Glutamatergic neuron (in vitro differentiated cells): ENCODE measurements at regions not wholly inside any gene's neighbourhood (a gene's known extent, or its start where the extent isn't known, plus 50 kb on each side); places are given as distances from the start of the nearest gene placed in this dataset.

ENCODE experiments used
- DNase-seq: peaks from one replicate; pipeline ENCODE4 v3.0.0; 2022
- H3K27ac Mint-ChIP-seq: one replicate; pipeline ENCODE4 v1.8.0; 2020; ENCODE audit warnings: mild to moderate bottlenecking, mixed read lengths, inconsistent platforms; ENCODE audit not compliant: unreplicated experiment
- H3K27me3 Mint-ChIP-seq: one replicate; pipeline ENCODE4 v1.8.0; 2020; ENCODE audit warnings: mild to moderate bottlenecking, moderate library complexity, mixed read lengths, inconsistent platforms; ENCODE audit not compliant: unreplicated experiment
- H3K36me3 Mint-ChIP-seq: one replicate; pipeline ENCODE4 v1.8.0; 2020; ENCODE audit warnings: mild to moderate bottlenecking, mixed read lengths, inconsistent platforms; ENCODE audit not compliant: unreplicated experiment
- H3K4me1 Mint-ChIP-seq: one replicate; pipeline ENCODE4 v1.8.0; 2020; ENCODE audit warnings: mild to moderate bottlenecking, low read depth, mixed read lengths, inconsistent platforms; ENCODE audit not compliant: unreplicated experiment
- H3K4me3 Mint-ChIP-seq: one replicate; pipeline ENCODE4 v1.8.0; 2020; ENCODE audit warnings: mild to moderate bottlenecking, mixed read lengths, inconsistent platforms; ENCODE audit not compliant: unreplicated experiment
- H3K9me3 Mint-ChIP-seq: one replicate; pipeline ENCODE4 v1.8.0; 2020; ENCODE audit warnings: mild to moderate bottlenecking, moderate library complexity, mixed read lengths, inconsistent platforms; ENCODE audit not compliant: unreplicated experiment
- TF ChIP-seq, protein P1 (sequence below): fragments of 200-600 bp; sonication (generic); IDR thresholded peaks from one replicate; pipeline ENCODE4 v1.5.0; 2021; ENCODE audit not compliant: partially characterized antibody, unreplicated experiment

DNA sequence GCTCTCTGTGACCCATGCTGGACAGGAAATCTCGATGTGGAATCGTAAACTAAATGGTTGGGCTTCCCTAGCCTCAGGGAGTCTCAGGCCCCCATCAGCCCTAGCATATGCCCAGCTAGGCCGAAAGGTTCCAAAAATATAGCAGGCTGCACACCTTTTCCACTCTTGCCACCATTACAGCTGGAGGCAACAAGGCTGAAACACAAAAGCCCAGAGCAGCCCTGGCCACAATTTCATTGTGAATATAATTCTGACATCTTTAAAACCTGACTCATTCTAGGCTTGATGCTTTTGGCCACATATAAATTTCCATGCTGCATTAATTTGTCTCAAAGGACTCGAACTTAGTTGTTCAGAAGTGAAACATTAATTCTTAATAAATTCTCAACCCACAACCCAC is 382.2 kb downstream of the GRIN2B start:
- DNase-seq, result no peak
- no peaks in the 10 kb centered on the region for H3K27me3 Mint-ChIP-seq
- no peaks in the 10 kb centered on the region for H3K36me3 Mint-ChIP-seq
- peaks cover 1% of the 10 kb centered on the region for H3K9me3 Mint-ChIP-seq
- H3K4me3 Mint-ChIP-seq, result no peak overlapping the region
- H3K4me1 Mint-ChIP-seq, result no peaks in the 10 kb centered on the region
- H3K27ac Mint-ChIP-seq, result no peak overlapping the region
- TF ChIP-seq, protein P1, sequence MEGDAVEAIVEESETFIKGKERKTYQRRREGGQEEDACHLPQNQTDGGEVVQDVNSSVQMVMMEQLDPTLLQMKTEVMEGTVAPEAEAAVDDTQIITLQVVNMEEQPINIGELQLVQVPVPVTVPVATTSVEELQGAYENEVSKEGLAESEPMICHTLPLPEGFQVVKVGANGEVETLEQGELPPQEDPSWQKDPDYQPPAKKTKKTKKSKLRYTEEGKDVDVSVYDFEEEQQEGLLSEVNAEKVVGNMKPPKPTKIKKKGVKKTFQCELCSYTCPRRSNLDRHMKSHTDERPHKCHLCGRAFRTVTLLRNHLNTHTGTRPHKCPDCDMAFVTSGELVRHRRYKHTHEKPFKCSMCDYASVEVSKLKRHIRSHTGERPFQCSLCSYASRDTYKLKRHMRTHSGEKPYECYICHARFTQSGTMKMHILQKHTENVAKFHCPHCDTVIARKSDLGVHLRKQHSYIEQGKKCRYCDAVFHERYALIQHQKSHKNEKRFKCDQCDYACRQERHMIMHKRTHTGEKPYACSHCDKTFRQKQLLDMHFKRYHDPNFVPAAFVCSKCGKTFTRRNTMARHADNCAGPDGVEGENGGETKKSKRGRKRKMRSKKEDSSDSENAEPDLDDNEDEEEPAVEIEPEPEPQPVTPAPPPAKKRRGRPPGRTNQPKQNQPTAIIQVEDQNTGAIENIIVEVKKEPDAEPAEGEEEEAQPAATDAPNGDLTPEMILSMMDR, result no peak

DNA sequence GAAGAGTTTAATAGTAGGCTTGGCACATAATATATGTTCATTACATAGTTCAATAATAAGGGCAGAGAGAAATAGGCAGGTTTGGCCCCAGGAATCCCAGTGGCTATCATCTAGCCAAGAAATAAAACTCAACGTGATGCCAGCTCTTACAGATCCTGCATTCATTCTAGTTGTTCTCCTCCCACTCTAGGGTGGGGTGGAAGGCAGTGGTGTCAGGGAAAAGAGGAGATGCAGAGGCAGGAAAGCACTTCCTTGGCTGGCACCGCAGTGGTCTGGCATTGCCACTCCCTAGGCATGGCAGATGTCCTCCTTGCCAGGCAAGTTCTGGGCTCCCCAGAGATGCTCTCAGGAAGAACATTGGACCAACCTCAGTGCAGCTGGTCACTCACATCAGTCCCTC is 383.6 kb downstream of the GRIN2B start:
- Mint-ChIP-seq H3K4me3 (no peak overlapping the region), H3K36me3 (no peaks in the 10 kb centered on the region)
- no peak for DNase-seq

DNA sequence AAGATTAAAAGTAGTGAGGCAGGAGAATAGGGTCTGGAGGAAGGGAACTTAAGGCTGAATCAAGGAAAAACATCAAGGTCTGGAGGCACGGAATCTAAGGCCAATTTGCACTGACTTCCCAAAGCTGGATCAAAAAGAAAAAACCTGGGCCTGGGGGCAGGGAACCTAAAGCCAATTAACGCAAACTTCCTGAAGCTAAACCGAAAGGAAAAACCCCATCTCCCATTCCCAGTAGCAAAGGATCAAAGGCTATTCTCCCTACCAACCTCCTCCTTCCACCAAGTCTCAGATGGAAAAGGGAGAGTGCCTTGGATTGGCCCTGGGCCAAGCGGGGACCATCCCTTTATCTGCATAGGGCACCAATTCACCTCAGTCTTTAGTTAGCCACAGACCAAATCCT is 384.2 kb downstream of the GRIN2B start:
- Mint-ChIP-seq H3K36me3 (no peaks in the 10 kb centered on the region), H3K27ac (no peak overlapping the region), H3K27me3 (peaks cover under 1% of the 10 kb centered on the region), H3K4me3 (no peak overlapping the region), H3K9me3 (peaks cover 4% of the 10 kb centered on the region), H3K4me1 (no peaks in the 10 kb centered on the region)
- TF ChIP-seq, protein P1, result no peak
- no peak for DNase-seq

More for the DNA sequence above, 383.6 kb downstream of the GRIN2B start:
- H3K4me1 Mint-ChIP-seq, result no peaks in the 10 kb centered on the region
- no peaks in the 10 kb centered on the region for H3K27me3 Mint-ChIP-seq
- no peak overlapping the region for H3K27ac Mint-ChIP-seq
- TF ChIP-seq, protein P1, result no peak
- H3K9me3 Mint-ChIP-seq, result peaks cover 4% of the 10 kb centered on the region

DNA sequence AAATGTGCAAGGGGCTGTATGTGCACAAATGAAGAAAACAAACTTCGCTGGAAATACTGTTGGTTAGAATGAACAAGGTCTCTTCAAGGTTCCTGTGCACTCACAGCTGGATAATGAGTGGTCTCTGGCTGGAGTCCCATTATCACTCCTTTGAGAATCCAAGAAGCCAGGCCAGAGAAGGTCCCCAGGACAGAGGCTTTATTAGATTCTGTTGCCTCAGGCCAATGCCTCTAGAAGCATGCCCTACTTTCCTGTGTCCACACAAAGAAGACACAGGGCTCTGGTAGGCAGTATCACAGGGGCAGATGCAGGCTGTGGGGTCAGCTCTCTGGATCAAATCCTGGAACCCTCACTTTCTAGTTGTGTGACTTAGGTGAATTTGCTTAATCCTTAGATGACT is 384.7 kb downstream of the GRIN2B start:
- TF ChIP-seq, protein P1, result no peak
- Mint-ChIP-seq H3K36me3 (no peaks in the 10 kb centered on the region), H3K4me3 (no peak overlapping the region), H3K27me3 (peaks cover 3% of the 10 kb centered on the region), H3K27ac (no peak overlapping the region), H3K4me1 (no peaks in the 10 kb centered on the region), H3K9me3 (peaks cover 4% of the 10 kb centered on the region)
- no peak for DNase-seq

DNA sequence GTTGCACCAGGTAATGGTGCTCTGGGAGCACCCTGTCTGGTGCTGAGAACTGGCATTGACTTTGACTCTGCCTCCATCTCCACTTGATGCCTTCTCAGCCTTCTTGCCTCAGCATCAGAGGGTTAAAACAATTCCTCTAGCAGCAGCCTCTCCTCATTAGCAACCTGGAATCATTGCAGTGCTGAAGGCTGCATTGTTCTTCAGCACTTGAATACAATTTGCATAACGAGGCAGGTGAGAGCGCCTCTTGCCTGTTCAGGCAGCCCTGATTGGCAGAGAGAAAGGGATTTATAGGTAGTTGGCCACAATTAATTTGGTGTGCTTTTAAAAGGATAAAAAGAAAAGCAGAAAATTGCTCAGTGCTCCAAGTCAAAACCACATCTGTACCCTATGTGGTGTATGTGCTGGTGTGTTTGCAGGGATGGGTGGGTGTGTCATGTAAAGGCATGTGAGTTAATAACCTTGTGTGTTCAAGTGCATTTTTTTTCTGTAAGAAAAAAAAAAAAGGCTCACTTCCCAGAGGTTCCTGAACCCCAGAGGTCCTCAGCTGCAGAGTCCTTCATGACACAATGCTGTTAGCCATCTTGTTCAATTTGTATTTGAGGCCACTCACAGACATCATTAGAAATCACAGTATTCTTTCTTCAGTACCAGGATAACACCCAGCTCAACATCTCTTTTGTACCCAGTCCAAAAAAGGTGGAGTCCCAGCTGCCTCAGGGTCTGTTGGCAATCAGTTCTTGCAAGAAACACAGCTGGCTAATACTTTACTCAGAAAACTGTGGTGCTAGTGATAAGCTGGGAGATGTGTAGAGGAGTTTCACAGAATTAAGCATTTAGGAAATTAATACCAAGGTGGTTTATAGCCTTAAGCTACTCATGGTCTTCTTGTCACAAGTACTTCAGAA is 385.6 kb downstream of the GRIN2B start:
- H3K9me3 Mint-ChIP-seq, result peaks cover 3% of the 10 kb centered on the region
- H3K4me1 Mint-ChIP-seq, result no peaks in the 10 kb centered on the region
- no peak overlapping the region for H3K4me3 Mint-ChIP-seq
- no peak overlapping the region for H3K27ac Mint-ChIP-seq
- H3K36me3 Mint-ChIP-seq, result no peaks in the 10 kb centered on the region
- H3K27me3 Mint-ChIP-seq, result peaks cover 3% of the 10 kb centered on the region
- TF ChIP-seq, protein P1, result no peak
- no peak for DNase-seq
